BLaER1 treated with 17β-estradiol and CSF1 and Interleukin-3, amounts not matched to agents 10 nM and 100 nM (cell line): ENCODE measurements at regions not wholly inside any gene's neighbourhood (a gene's known extent, or its start where the extent isn't known, plus 50 kb on each side); places are given as distances from the start of the nearest gene placed in this dataset.
"Not testable (repeated sequence)": the region's sequence is repeated elsewhere in the genome, so short reads cannot be mapped to it uniquely, and the experiment has no call there.

ENCODE experiments used
- H3K27ac ChIP-seq, 11 experiments: shearing (Covaris generic); formaldehyde crosslinking; 2 replicates each; pipeline ENCODE4 v1.8.1; 2022
- H3K27me3 ChIP-seq, 11 experiments: shearing (Covaris generic); formaldehyde crosslinking; 2 replicates each; pipeline ENCODE4 v1.8.1; 2022
- H3K36me3 ChIP-seq, 11 experiments: shearing (Covaris generic); formaldehyde crosslinking; 2 replicates each; pipeline ENCODE4 v1.8.1; 2022
- H3K4me1 ChIP-seq, 10 experiments: shearing (Covaris generic); formaldehyde crosslinking; 2 replicates each; pipeline ENCODE4 v1.8.1; 2022
- H3K4me2 ChIP-seq, 11 experiments: shearing (Covaris generic); formaldehyde crosslinking; 2 replicates each; pipeline ENCODE4 v1.8.1; 2022
- H3K4me3 ChIP-seq, 10 experiments: shearing (Covaris generic); formaldehyde crosslinking; 2 replicates each; pipeline ENCODE4 v1.8.1; 2022
- H3K9ac ChIP-seq, 11 experiments: shearing (Covaris generic); formaldehyde crosslinking; 2 replicates each; pipeline ENCODE4 v1.8.1; 2022
- H3K9me3 ChIP-seq, 11 experiments: shearing (Covaris generic); formaldehyde crosslinking; replicated peaks in 1 of 11; 2 replicates each; pipeline ENCODE4 v1.8.1; 2022
- H4K20me1 ChIP-seq, 11 experiments: shearing (Covaris generic); formaldehyde crosslinking; 2 replicates each; pipeline ENCODE4 v1.8.1; 2022
- Cebpa-rat ChIP-seq, 11 experiments: shearing (Covaris generic); IDR thresholded peaks; 2 replicates each; pipeline ENCODE4 v1.8.1; 2022

DNA sequence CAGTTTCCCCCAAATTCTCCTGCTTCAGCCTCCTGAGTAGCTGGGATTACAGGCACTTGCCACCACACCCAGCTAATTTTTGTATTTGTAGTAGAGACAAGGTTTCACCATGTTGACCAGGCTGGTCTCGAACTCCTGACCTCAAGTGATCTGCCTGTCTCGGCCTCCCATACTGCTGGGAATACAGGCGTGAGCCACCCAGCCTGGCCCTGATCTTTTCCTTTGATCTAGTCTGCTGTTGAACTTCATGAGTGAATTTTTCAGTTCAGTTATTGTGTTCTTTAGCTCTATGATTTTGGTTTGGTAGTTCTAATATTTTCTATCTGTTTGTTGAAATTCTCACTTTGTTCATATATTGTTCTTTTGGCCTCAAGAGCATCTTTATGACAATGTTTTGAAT, 83.4 kb upstream of the RAP2C start:
- not testable (repeated sequence) for H4K20me1 ChIP-seq, H3K27ac ChIP-seq, H3K4me3 ChIP-seq, H3K4me1 ChIP-seq, H3K36me3 ChIP-seq, H3K9ac ChIP-seq, H3K4me2 ChIP-seq
- peaks cover 54 to 79% (median 74%) of the 10 kb centered on the region in 11 experiments for H3K27me3 ChIP-seq
- H3K9me3 ChIP-seq = peaks cover 12 to 23% (median 17%) of the 10 kb centered on the region in 11 experiments; a peak in 21 of 22 replicates

DNA sequence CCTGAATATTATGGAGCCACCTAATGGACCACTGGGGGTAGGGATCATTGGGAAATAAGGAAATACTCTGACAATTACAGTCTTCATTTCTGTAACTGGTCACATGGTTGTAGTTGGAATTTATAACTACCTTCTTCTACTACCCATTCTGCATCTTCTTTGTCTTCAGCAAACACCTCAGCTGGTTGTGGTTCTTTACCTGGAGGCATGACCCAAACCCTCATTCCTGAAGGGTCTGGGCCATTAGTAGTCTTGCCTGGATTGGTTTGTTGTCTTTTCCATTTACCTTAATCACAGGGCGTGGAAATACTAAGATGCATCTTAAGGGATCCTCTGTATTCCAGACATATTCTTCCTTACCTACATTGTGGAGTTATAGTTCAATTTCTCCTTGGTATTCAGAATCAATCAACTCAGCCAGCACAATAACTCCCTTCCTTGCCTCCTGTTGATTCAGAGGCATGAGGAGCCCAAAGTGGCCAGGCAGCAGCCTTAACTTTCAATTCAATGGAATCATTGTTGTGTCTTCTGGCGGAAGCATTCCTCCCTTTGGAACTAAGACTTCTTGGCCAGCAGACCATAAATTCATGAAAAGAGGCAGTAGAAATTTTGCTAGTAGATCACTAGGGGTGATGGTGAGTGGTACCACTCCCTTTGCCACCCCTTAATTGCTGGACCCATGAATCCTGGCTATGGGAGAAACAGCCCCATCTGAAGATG, 75.7 kb upstream of the RAP2C start:
- Histone ChIP-seq H3K4me1 (0 out of 20 replicates have a peak, but pooled peaks cover 0 to 5% (median 0%) of the 10 kb centered on the region in 10 experiments), H3K36me3 (no peaks in the 10 kb centered on the region), H4K20me1 (no peaks in the 10 kb centered on the region; a peak in 1 of 22 replicates), H3K9ac (no peak overlapping the region), H3K4me2 (no peak overlapping the region), H3K9me3 (peaks cover 4 to 21% (median 10%) of the 10 kb centered on the region in 11 experiments; a peak in 18 of 22 replicates), H3K4me3 (no peak overlapping the region), H3K27me3 (peaks cover 29 to 99% (median 96%) of the 10 kb centered on the region in 11 experiments), H3K27ac (no peak overlapping the region)
- no peak for TF ChIP-seq Cebpa-rat (IDR thresholded peaks at IDR 0.05)

DNA sequence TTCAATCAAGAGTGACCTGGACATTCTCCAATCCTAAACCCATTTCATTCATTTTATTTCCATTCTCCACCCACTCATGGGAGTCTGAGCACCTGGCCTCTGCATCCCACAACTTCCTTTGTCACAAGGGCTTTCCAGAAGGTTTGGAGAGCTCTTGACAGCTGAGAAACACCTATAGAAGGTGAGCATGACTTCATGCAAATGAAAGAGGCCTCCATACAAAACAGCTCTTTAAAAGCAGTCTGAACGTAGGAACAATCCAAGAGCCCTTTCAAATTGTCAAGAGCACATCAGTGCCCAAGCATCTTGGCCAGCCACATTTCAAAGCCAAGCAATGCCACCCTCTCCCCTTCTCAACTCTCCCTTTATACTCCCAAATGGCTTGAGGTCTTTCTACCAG, 74.9 kb upstream of the RAP2C start:
- H3K36me3 ChIP-seq = no peaks in the 10 kb centered on the region
- no peak for TF ChIP-seq Cebpa-rat (IDR thresholded peaks at IDR 0.05)

DNA sequence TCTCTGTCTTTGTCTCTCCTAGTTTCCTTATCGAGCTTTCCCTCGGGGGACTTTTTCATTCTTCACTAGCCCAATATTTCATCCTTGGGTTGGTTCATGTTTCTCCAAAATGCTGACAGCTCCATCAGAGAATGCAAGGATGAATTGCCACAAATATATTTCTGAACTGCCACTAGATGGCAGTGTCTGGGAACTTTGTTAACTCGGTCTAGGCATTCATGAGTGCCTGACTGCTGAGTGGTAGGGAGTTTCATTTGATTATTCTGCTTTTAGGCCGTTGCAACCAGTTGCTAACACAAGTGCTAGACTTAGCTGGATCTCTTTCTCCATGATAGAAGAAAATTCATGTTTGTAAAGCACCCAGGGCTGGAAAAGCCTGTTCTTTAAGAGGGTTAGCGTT, 73.5 kb upstream of the RAP2C start:
- no peaks in the 10 kb centered on the region for H3K36me3 ChIP-seq
- peaks cover 5 to 26% (median 15%) of the 10 kb centered on the region in 11 experiments; a peak in 18 of 22 replicates for H3K9me3 ChIP-seq
- H4K20me1 ChIP-seq = no peaks in the 10 kb centered on the region; a peak in 1 of 22 replicates
- 0 out of 20 replicates have a peak, but pooled peaks cover 0 to 5% (median 0%) of the 10 kb centered on the region in 10 experiments for H3K4me1 ChIP-seq
- H3K4me2 ChIP-seq = peak overlapping the region in 2 of 11 experiments; percentile 21 to 51; a peak in 2 of 22 replicates
- no peak overlapping the region for H3K27ac ChIP-seq
- H3K4me3 ChIP-seq = no peak overlapping the region
- no peak overlapping the region for H3K9ac ChIP-seq
- peaks cover 17 to 86% (median 79%) of the 10 kb centered on the region in 11 experiments; a peak in 21 of 22 replicates for H3K27me3 ChIP-seq
- no peak for TF ChIP-seq Cebpa-rat (IDR thresholded peaks at IDR 0.05)

More for the DNA sequence above, 74.9 kb upstream of the RAP2C start:
- Histone ChIP-seq H3K4me3 (no peak overlapping the region), H3K4me2 (no peak overlapping the region), H4K20me1 (no peaks in the 10 kb centered on the region; a peak in 1 of 22 replicates), H3K27ac (no peak overlapping the region), H3K4me1 (0 out of 20 replicates have a peak, but pooled peaks cover 0 to 5% (median 0%) of the 10 kb centered on the region in 10 experiments), H3K9ac (no peak overlapping the region), H3K9me3 (peaks cover 5 to 27% (median 15%) of the 10 kb centered on the region in 11 experiments; a peak in 18 of 22 replicates), H3K27me3 (peaks cover 23 to 98% (median 91%) of the 10 kb centered on the region in 11 experiments)

DNA sequence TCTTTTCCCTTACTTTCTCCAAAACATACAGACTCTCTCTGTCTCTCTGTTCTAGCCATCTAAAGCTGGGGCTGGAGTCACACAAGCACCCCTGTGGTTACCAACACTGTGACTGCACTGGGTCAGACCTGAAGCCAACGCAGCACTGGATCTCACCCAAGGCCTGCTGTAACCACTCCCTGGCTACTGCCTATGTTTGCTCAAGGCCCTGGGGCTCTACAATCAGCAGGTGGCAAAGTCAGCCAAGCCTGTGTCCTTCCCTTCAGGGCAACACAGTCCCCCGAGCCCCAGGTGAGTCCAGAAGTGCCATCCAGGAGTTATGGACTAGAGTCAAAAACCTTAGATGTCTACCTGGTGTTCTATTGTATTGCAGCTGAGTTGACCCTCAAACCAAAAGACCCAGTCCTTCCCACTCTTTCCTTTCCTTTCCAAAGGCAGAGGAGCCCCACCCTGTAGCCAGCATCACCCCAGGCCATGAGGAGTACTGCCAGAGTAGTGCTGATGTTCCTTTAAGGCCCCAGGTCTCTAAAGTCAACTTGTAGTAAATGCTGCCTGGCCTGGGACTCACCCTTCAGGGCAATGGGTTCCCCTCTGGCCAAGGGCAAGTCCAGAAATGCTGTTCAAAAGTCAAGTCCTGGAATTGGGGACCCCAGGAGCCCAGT, 58.8 kb upstream of the RAP2C start:
- H3K4me1 ChIP-seq = no peaks in the 10 kb centered on the region
- no peaks in the 10 kb centered on the region for H3K36me3 ChIP-seq
- H4K20me1 ChIP-seq = 0 out of 22 replicates have a peak, but pooled peaks cover 0 to 3% (median 0%) of the 10 kb centered on the region in 11 experiments
- H3K27ac ChIP-seq = no peak overlapping the region
- H3K9me3 ChIP-seq = peaks cover 0 to 8% (median 0%) of the 10 kb centered on the region in 11 experiments; a peak in 3 of 22 replicates
- H3K4me2 ChIP-seq = no peak overlapping the region
- no peak overlapping the region for H3K4me3 ChIP-seq
- peaks cover 80 to 100% (median 99%) of the 10 kb centered on the region in 11 experiments for H3K27me3 ChIP-seq
- no peak for TF ChIP-seq Cebpa-rat (IDR thresholded peaks at IDR 0.05)
- H3K9ac ChIP-seq = no peak overlapping the region

DNA sequence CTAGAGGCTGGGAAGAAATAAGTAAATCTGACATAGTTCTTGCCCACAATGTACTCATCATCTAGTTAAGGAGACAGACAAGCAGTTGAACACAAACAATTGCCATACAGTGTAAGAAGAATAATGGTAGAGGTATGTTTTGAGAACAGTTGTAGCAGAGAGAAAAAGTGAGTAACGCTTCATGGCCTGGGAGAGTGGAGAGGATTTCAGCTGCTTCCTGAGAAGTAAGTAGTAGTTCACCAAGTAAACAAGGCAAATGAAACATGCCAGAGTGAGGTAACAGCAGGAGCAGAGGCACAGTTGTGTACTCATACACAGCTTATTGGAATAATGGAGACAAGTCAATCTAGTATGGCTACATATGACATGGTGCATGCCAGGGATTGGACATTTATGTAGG, 53.6 kb upstream of the RAP2C start:
- H4K20me1 ChIP-seq = peaks cover 0 to 6% (median 0%) of the 10 kb centered on the region in 11 experiments; a peak in 2 of 22 replicates
- H3K27ac ChIP-seq = no peak overlapping the region
- no peak overlapping the region for H3K4me3 ChIP-seq
- no peaks in the 10 kb centered on the region for H3K36me3 ChIP-seq
- no peak for TF ChIP-seq Cebpa-rat (IDR thresholded peaks at IDR 0.05)
- no peaks in the 10 kb centered on the region for H3K4me1 ChIP-seq
- no peak overlapping the region for H3K4me2 ChIP-seq
- H3K27me3 ChIP-seq = peaks cover 89 to 100% (median 99%) of the 10 kb centered on the region in 11 experiments
- H3K9ac ChIP-seq = no peak overlapping the region
- H3K9me3 ChIP-seq = peaks cover 0 to 5% (median 0%) of the 10 kb centered on the region in 11 experiments; a peak in 3 of 22 replicates

DNA sequence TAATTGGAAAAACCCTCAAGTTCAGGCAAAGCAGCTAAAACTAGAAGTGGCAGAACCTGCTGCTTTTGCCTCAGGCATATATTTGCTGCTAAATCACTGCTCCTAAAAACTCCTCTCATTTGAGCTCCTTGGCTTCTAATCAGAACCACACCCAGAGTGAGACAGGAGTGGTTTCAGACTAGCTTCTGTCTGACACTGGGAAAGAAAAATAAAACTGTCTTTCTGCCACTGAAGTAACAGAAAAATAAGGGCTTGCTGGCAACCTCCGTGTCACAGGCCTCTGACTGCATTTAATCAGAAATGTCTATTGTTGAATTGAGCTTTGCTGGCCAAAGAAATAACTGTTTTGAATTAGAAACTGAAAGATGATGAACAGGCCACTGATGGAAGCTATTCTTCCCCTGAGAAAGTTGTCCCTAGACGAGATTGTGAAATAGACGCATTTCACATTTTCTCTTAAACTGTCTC, 52.1 kb upstream of the RAP2C start:
- H3K27me3 ChIP-seq = peaks cover 92 to 100% (median 100%) of the 10 kb centered on the region in 11 experiments
- no peaks in the 10 kb centered on the region; a peak in 2 of 22 replicates for H3K9me3 ChIP-seq
- H3K4me2 ChIP-seq = no peak overlapping the region
- no peaks in the 10 kb centered on the region for H3K36me3 ChIP-seq
- no peak overlapping the region for H3K9ac ChIP-seq
- TF ChIP-seq Cebpa-rat (IDR thresholded peaks at IDR 0.05) = no peak
- H4K20me1 ChIP-seq = peaks cover 0 to 5% (median 0%) of the 10 kb centered on the region in 11 experiments; a peak in 2 of 22 replicates
- H3K27ac ChIP-seq = no peak overlapping the region
- no peak overlapping the region for H3K4me3 ChIP-seq
- H3K4me1 ChIP-seq = no peaks in the 10 kb centered on the region

DNA sequence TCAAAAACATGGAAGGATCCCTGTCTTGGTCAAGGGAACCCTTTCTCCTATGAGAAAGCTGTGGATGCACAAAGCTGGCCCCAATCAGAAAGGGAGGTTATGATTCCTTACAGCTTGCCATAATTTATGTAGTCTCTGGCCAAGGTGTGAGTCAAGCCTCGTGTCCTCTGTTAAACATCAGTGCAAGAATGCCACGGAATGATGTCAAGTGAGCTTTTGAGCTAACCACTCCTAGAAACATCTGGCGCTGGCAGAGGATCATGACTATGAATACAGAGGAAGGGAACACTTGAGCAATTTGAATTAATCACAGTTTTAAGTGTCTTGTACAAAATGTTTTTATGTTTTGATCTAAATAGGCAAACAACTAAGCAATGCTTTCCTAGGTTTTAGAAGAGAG, 51.5 kb upstream of the RAP2C start:
- no peaks in the 10 kb centered on the region for H3K4me1 ChIP-seq
- TF ChIP-seq Cebpa-rat (IDR thresholded peaks at IDR 0.05) = no peak
- H3K27me3 ChIP-seq = peaks cover 91 to 98% (median 97%) of the 10 kb centered on the region in 11 experiments
- no peak overlapping the region for H3K4me2 ChIP-seq
- H3K9me3 ChIP-seq = no peaks in the 10 kb centered on the region; a peak in 2 of 22 replicates
- H3K4me3 ChIP-seq = no peak overlapping the region
- no peak overlapping the region for H3K27ac ChIP-seq
- H4K20me1 ChIP-seq = peaks cover 0 to 5% (median 0%) of the 10 kb centered on the region in 11 experiments; a peak in 2 of 22 replicates
- no peak overlapping the region for H3K9ac ChIP-seq
- no peaks in the 10 kb centered on the region for H3K36me3 ChIP-seq

DNA sequence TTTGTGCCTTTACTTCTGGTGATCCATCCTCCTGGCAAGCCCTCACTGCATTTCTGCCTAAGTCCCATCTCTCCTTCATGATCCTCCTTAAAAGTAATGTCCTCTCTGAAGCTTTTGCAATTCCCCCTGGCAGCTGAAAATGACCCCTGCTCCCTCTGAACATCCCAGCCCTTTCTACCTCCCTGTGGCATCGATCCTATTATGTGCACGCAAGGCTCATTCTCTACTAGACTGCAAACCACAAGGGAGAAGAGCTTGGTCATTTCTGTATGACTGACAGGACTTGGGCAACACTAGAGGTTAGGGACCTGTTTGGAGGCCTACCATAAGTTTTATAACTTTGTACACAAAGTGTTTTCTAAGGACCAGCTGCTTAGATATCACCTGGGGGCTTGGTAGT, 50.8 kb upstream of the RAP2C start:
- no peak overlapping the region for H3K9ac ChIP-seq
- H3K27ac ChIP-seq = no peak overlapping the region
- H3K4me2 ChIP-seq = no peak overlapping the region
- TF ChIP-seq Cebpa-rat (IDR thresholded peaks at IDR 0.05) = no peak
- peaks cover 91 to 98% (median 97%) of the 10 kb centered on the region in 11 experiments for H3K27me3 ChIP-seq
- no peaks in the 10 kb centered on the region for H3K4me1 ChIP-seq
- peaks cover 0 to 5% (median 0%) of the 10 kb centered on the region in 11 experiments; a peak in 2 of 22 replicates for H4K20me1 ChIP-seq
- H3K36me3 ChIP-seq = no peaks in the 10 kb centered on the region
- H3K4me3 ChIP-seq = no peak overlapping the region
- H3K9me3 ChIP-seq = no peaks in the 10 kb centered on the region; a peak in 1 of 22 replicates
